Keratinocyte (primary cell): ENCODE measurements at regions not wholly inside any gene's neighbourhood (a gene's known extent, or its start where the extent isn't known, plus 50 kb on each side); places are given as distances from the start of the nearest gene placed in this dataset.

Source experiments
- EZH2 ChIP-seq: IDR thresholded peaks from one replicate; pipeline ENCODE4 v1.6.1; 2012; ENCODE audit warnings: inconsistent platforms, mild to moderate bottlenecking, low read length, moderate library complexity
- TF ChIP-seq, protein P1 (sequence below), 3 experiments: IDR thresholded peaks in 1 of 3; conservative IDR thresholded peaks in 1 of 3; optimal IDR thresholded peaks in 1 of 3; 2 replicates in 2 of 3; 3 replicates in 1 of 3; pipeline versions ENCODE3 to v1.5.1; 2011; ENCODE audit warnings: low read length in 3 of 3, mild to moderate bottlenecking in 3 of 3, moderate library complexity in 2 of 3, control low read depth in 1 of 3, inconsistent platforms in 1 of 3; ENCODE audit not compliant: insufficient read depth in 2 of 3; ENCODE audit errors: extremely low read depth in 1 of 3

DNA sequence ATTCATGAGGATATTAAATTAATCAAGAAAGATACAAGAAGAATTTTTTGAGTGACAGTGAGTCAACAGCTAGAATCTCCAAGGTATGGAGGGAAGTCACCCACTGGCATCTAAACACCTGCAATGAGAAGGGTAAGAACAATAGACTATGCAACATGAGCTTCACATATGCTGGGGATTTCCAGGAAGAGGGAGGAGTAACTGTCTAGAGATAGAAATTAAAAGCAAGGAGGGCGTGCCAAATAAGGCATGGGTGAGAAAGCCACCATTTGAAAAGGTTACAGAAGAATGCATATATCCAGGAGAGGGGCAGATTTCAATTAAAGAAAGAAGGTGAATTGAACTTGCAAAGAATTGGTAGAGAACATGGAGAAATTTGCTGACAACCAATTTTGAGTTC is 365.7 kb downstream of the GPR37 start:
- TF ChIP-seq, protein P1, sequence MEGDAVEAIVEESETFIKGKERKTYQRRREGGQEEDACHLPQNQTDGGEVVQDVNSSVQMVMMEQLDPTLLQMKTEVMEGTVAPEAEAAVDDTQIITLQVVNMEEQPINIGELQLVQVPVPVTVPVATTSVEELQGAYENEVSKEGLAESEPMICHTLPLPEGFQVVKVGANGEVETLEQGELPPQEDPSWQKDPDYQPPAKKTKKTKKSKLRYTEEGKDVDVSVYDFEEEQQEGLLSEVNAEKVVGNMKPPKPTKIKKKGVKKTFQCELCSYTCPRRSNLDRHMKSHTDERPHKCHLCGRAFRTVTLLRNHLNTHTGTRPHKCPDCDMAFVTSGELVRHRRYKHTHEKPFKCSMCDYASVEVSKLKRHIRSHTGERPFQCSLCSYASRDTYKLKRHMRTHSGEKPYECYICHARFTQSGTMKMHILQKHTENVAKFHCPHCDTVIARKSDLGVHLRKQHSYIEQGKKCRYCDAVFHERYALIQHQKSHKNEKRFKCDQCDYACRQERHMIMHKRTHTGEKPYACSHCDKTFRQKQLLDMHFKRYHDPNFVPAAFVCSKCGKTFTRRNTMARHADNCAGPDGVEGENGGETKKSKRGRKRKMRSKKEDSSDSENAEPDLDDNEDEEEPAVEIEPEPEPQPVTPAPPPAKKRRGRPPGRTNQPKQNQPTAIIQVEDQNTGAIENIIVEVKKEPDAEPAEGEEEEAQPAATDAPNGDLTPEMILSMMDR (optimal IDR thresholded peaks at IDR 0.05 in 1 of 3, IDR thresholded peaks at IDR 0.05 in 1 of 3, conservative IDR thresholded peaks at IDR 0.05 in 1 of 3; ENCODE audit: extremely low read depth in 1 of 3, insufficient read depth in 2 of 3, low read length in 3 of 3): no peak
- TF ChIP-seq EZH2: no peak
